HG03280 (cell line): ENCODE measurements at regions not wholly inside any gene's neighbourhood (a gene's known extent, or its start where the extent isn't known, plus 50 kb on each side); places are given as distances from the start of the nearest gene placed in this dataset.

Experiments used
- ATAC-seq: cut with Tn5 transposase; IDR thresholded peaks from one replicate; pipeline ENCODE4 v1.9.1; 2021; ENCODE audit warnings: mild to moderate bottlenecking, moderate library complexity; ENCODE audit not compliant: unreplicated experiment

GRCh38 chr10:62735464-62736167 is 68.9 kb upstream of the ADO start:
- peak; percentile 37 for ATAC-seq

GRCh38 chr10:62736168-62736546 is 68.4 kb upstream of the ADO start:
- no peak for ATAC-seq

- no peak for ATAC-seq
These were observed 65.6 kb upstream of the ADO start for GRCh38 chr10:62738916-62739315.

GRCh38 chr10:62740885-62741745 is 63.4 kb upstream of the ADO start:
- no peak for ATAC-seq

- ATAC-seq: no peak
These were observed 62.5 kb upstream of the ADO start for GRCh38 chr10:62741996-62742395.

GRCh38 chr10:62742536-62743061 is 61.9 kb upstream of the ADO start:
- ATAC-seq: no peak

GRCh38 chr10:62744136-62744535 is 60.4 kb upstream of the ADO start:
- ATAC-seq: no peak

- no peak for ATAC-seq
These were observed 58.9 kb upstream of the ADO start for GRCh38 chr10:62745581-62745980.

GRCh38 chr10:62746951-62747729 is 57.4 kb upstream of the ADO start:
- no peak for ATAC-seq

- no peak for ATAC-seq
These were observed 56.1 kb upstream of the ADO start for GRCh38 chr10:62748386-62748785.

- ATAC-seq: no peak
These were observed 55.3 kb upstream of the ADO start for GRCh38 chr10:62749093-62749683.
